H9 (cell line): ENCODE measurements at regions not wholly inside any gene's neighbourhood (a gene's known extent, or its start where the extent isn't known, plus 50 kb on each side); places are given as distances from the start of the nearest gene placed in this dataset.

Source experiments
- DNase-seq: peaks from one replicate; pipeline ENCODE4 v3.0.0-alpha.2; 2017
- H2AFZ ChIP-seq: one replicate; pipeline ENCODE4 v1.6.1; 2013; ENCODE audit warnings: mild to moderate bottlenecking, low read length, control low read depth, moderate library complexity
- H2AK5ac ChIP-seq: 2 replicates; pipeline ENCODE4 v1.6.1; 2013; ENCODE audit warnings: low read length, control low read depth, mixed read lengths; ENCODE audit not compliant: insufficient read length
- H2BK120ac ChIP-seq: one replicate; pipeline ENCODE4 v1.6.1; 2013; ENCODE audit warnings: low read depth, mild to moderate bottlenecking, low read length, control low read depth, inconsistent platforms; ENCODE audit not compliant: poor library complexity, severe bottlenecking
- H2BK12ac ChIP-seq: 2 replicates; pipeline ENCODE4 v1.6.1; 2013; ENCODE audit warnings: low read length, control low read depth, mixed read lengths, low read depth; ENCODE audit not compliant: insufficient read length
- H2BK15ac ChIP-seq: 2 replicates; pipeline ENCODE4 v1.6.1; 2013; ENCODE audit warnings: low read depth, low read length, control low read depth
- H2BK20ac ChIP-seq: one replicate; pipeline ENCODE4 v1.6.1; 2013; ENCODE audit warnings: low read depth, mild to moderate bottlenecking, low read length, control low read depth, inconsistent platforms; ENCODE audit not compliant: poor library complexity, severe bottlenecking
- H2BK5ac ChIP-seq: 2 replicates; pipeline ENCODE4 v1.6.1; 2013; ENCODE audit warnings: low read length, control low read depth, mixed read lengths; ENCODE audit not compliant: insufficient read length
- H3K14ac ChIP-seq: 2 replicates; pipeline ENCODE4 v1.6.1; 2013; ENCODE audit warnings: low read length, control low read depth; ENCODE audit not compliant: insufficient read depth
- H3K18ac ChIP-seq: 2 replicates; pipeline ENCODE4 v1.6.1; 2013; ENCODE audit warnings: low read depth, mild to moderate bottlenecking, mixed read lengths, low read length, control low read depth; ENCODE audit not compliant: insufficient read length
- H3K23ac ChIP-seq: 2 replicates; pipeline ENCODE4 v1.6.1; 2013; ENCODE audit warnings: low read length, control low read depth, mixed read lengths, low read depth; ENCODE audit not compliant: insufficient read length
- H3K23me2 ChIP-seq: 2 replicates; pipeline ENCODE4 v1.6.1; 2013; ENCODE audit warnings: low read depth, mild to moderate bottlenecking, mixed read lengths, low read length, control low read depth; ENCODE audit not compliant: insufficient read length, poor library complexity, severe bottlenecking
- H3K27ac ChIP-seq: 2 replicates; pipeline ENCODE4 v1.5.1; 2013; ENCODE audit warnings: low read length, control low read depth, mixed read lengths, low read depth; ENCODE audit not compliant: insufficient read length
- H3K27me3 ChIP-seq: 2 replicates; pipeline ENCODE4 v1.6.1; 2013; ENCODE audit warnings: low read length, control low read depth, inconsistent platforms; ENCODE audit not compliant: insufficient read depth
- H3K4ac ChIP-seq: 2 replicates; pipeline ENCODE4 v1.6.1; 2013; ENCODE audit warnings: low read depth, mild to moderate bottlenecking, control low read depth, inconsistent platforms, low read length, moderate library complexity
- H3K4me1 ChIP-seq: 2 replicates; pipeline ENCODE4 v1.6.1; 2013; ENCODE audit warnings: low read length, control low read depth, inconsistent platforms; ENCODE audit not compliant: insufficient read depth
- H3K4me2 ChIP-seq: 2 replicates; pipeline ENCODE4 v1.6.1; 2013; ENCODE audit warnings: low read length, control low read depth, mixed read lengths; ENCODE audit not compliant: insufficient read length, insufficient read depth
- H3K56ac ChIP-seq: 2 replicates; pipeline ENCODE4 v1.6.1; 2013; ENCODE audit warnings: low read depth, mild to moderate bottlenecking, mixed read lengths, low read length, control low read depth; ENCODE audit not compliant: insufficient read length
- H3K79me1 ChIP-seq: 2 replicates; pipeline ENCODE4 v1.6.1; 2013; ENCODE audit warnings: low read depth, mild to moderate bottlenecking, moderate library complexity, low read length, control low read depth, inconsistent platforms; ENCODE audit not compliant: insufficient read depth, poor library complexity, severe bottlenecking
- H3K79me2 ChIP-seq: 2 replicates; pipeline ENCODE4 v1.6.1; 2013; ENCODE audit warnings: low read length, control low read depth, inconsistent platforms; ENCODE audit not compliant: insufficient read depth
- H3K9ac ChIP-seq: 2 replicates; pipeline ENCODE4 v1.6.1; 2013; ENCODE audit warnings: low read length, control low read depth, mixed read lengths; ENCODE audit not compliant: insufficient read length; ENCODE audit errors: extremely low read depth
- H3K9me3 ChIP-seq: one replicate; pipeline ENCODE4 v1.6.1; 2013; ENCODE audit warnings: low read depth, low read length, inconsistent platforms; ENCODE audit not compliant: control insufficient read depth
- H3T11ph ChIP-seq: one replicate; pipeline ENCODE4 v1.6.1; 2013; ENCODE audit warnings: mild to moderate bottlenecking, low read length, control low read depth, inconsistent platforms
- H4K20me1 ChIP-seq: one replicate; pipeline ENCODE4 v1.6.1; 2013; ENCODE audit not compliant: control insufficient read depth, insufficient read length, insufficient read depth
- H4K5ac ChIP-seq: 2 replicates; pipeline ENCODE4 v1.6.1; 2013; ENCODE audit warnings: low read depth, mild to moderate bottlenecking, mixed read lengths, low read length, control low read depth; ENCODE audit not compliant: insufficient read length
- H4K8ac ChIP-seq: replicated peaks from 2 replicates; pipeline ENCODE4 v1.6.1; 2013; ENCODE audit warnings: low read length, control low read depth, mixed read lengths, low read depth; ENCODE audit not compliant: insufficient read length
- H4K91ac ChIP-seq: 2 replicates; pipeline ENCODE4 v1.6.1; 2013; ENCODE audit warnings: low read depth, mild to moderate bottlenecking, moderate library complexity, mixed read lengths, low read length, control low read depth; ENCODE audit not compliant: insufficient read length
- H3K27ac Mint-ChIP-seq, 3 experiments: 2 replicates in 2 of 3; 3 replicates in 1 of 3; pipeline ENCODE4 v1.8.0; 2020 to 2021; ENCODE audit warnings: mixed read lengths in 3 of 3, mild to moderate bottlenecking in 1 of 3, moderate library complexity in 1 of 3
- H3K27me3 Mint-ChIP-seq: 2 replicates; pipeline ENCODE4 v1.8.0; 2021; ENCODE audit warnings: low read depth, mild to moderate bottlenecking, moderate library complexity, mixed read lengths
- H3K36me3 Mint-ChIP-seq, 3 experiments: 2 replicates in 2 of 3; 3 replicates in 1 of 3; pipeline ENCODE4 v1.8.0; 2020 to 2021; ENCODE audit warnings: low read depth in 3 of 3, mixed read lengths in 3 of 3; ENCODE audit not compliant: insufficient read depth in 1 of 3
- H3K4me1 Mint-ChIP-seq, 2 experiments: 2 replicates each; pipeline ENCODE4 v1.8.0; 2020; ENCODE audit warnings: mixed read lengths in 2 of 2
- H3K4me3 Mint-ChIP-seq, 2 experiments: 2 replicates in 1 of 2; 3 replicates in 1 of 2; pipeline ENCODE4 v1.8.0; 2020 to 2021; ENCODE audit warnings: mild to moderate bottlenecking in 2 of 2, mixed read lengths in 2 of 2, moderate library complexity in 1 of 2
- H3K9me3 Mint-ChIP-seq, 2 experiments: 2 replicates in 1 of 2; 3 replicates in 1 of 2; pipeline ENCODE4 v1.8.0; 2020; ENCODE audit warnings: mild to moderate bottlenecking in 2 of 2, mixed read lengths in 2 of 2, moderate library complexity in 1 of 2
- CTCF ChIP-seq: fragments of 200-600 bp; sonication (generic); conservative IDR thresholded peaks from 3 replicates; pipeline ENCODE4 v1.8.0; 2021; ENCODE audit warnings: antibody characterized with exemption, mild to moderate bottlenecking
- WGBS: extraction: QIAGEN DNeasy Blood & Tissue Kit; methylation state at CpG from one replicate; pipeline ENCODE4 v1.1.7; 2013; ENCODE audit warnings: missing lambda C conversion rate, low lambda C conversion rate, mixed read lengths; ENCODE audit not compliant: insufficient read length; ENCODE audit errors: extremely low coverage; 5-methylcytosine and 5-hydroxymethylcytosine counted together

GRCh38 chr2:51256736-51257135 is 224.8 kb upstream of the NRXN1 start:
- no CpG with 5 or more reads among the region's 5 CpGs for WGBS

More at GRCh38 chr2:51256736-51257135, 224.8 kb upstream of the NRXN1 start:
- Mint-ChIP-seq H3K4me1 (no peaks in the 10 kb centered on the region), H3K27me3 (no peaks in the 10 kb centered on the region), H3K36me3 (no peaks in the 10 kb centered on the region), H3K4me3 (no peak overlapping the region), H3K27ac (peak overlapping the region in 1 of 3 experiments; percentile 10; a peak in 2 of 7 replicates), H3K9me3 (no peaks in the 10 kb centered on the region)
- Histone ChIP-seq H2BK120ac (no peak overlapping the region), H3K4me1 (no peaks in the 10 kb centered on the region), H2BK15ac (no peak overlapping the region), H2AK5ac (no peak overlapping the region), H4K91ac (no peak overlapping the region), H2AFZ (no peak overlapping the region), H3K14ac (no peak overlapping the region), H3K79me2 (no peaks in the 10 kb centered on the region), H3K27me3 (no peaks in the 10 kb centered on the region), H2BK20ac (no peak overlapping the region), H3K9me3 (no peaks in the 10 kb centered on the region), H4K5ac (no peak overlapping the region), H3K79me1 (no peaks in the 10 kb centered on the region), H3K23ac (no peak overlapping the region), H3K56ac (no peak overlapping the region), H4K20me1 (no peaks in the 10 kb centered on the region), H3K4me2 (no peak overlapping the region), H3K9ac (no peak overlapping the region), H3T11ph (no peak overlapping the region), H2BK5ac (no peak overlapping the region), H4K8ac (no peak overlapping the region), H3K23me2 (no peaks in the 10 kb centered on the region), H2BK12ac (no peak overlapping the region), H3K27ac (no peak overlapping the region), H3K18ac (no peak overlapping the region), H3K4ac (no peak overlapping the region)
- no peak for DNase-seq
- no peak for TF ChIP-seq CTCF
